Keratinocyte (primary cell): ENCODE measurements at regions not wholly inside any gene's neighbourhood (a gene's known extent, or its start where the extent isn't known, plus 50 kb on each side); places are given as distances from the start of the nearest gene placed in this dataset.

Experiments used
- DNase-seq: peaks from one replicate; pipeline ENCODE4 v3.0.0-alpha.2; 2011; ENCODE audit warnings: low read depth, missing footprints, low spot score
- FAIRE-seq: peaks from 2 replicates; lab custom pipeline; 2011; peaks lifted over from hg19 to GRCh38; lab: Jason Lieb, UNC
- H2AFZ ChIP-seq: 2 replicates; pipeline ENCODE4 v1.6.0; 2012; ENCODE audit warnings: low read length, control low read depth, inconsistent platforms; ENCODE audit not compliant: control insufficient read depth
- H3K27ac ChIP-seq: 2 replicates; pipeline ENCODE4 v1.5.1; 2011; ENCODE audit warnings: low read length; ENCODE audit not compliant: control insufficient read depth, insufficient read depth
- H3K27me3 ChIP-seq: 3 replicates; pipeline ENCODE4 v1.6.0; 2011; ENCODE audit warnings: low read length; ENCODE audit not compliant: control insufficient read depth, insufficient read depth; ENCODE audit errors: extremely low read depth
- H3K36me3 ChIP-seq, 2 experiments: 2 replicates in 1 of 2; 3 replicates in 1 of 2; pipeline ENCODE4 v1.5.1; 2011; ENCODE audit warnings: low read length in 2 of 2, mild to moderate bottlenecking in 1 of 2; ENCODE audit not compliant: control insufficient read depth in 2 of 2, insufficient read depth in 2 of 2; ENCODE audit errors: extremely low read depth in 1 of 2
- H3K4me1 ChIP-seq: 3 replicates; pipeline ENCODE4 v1.5.1; 2011; ENCODE audit warnings: low read length; ENCODE audit not compliant: control insufficient read depth, insufficient read depth; ENCODE audit errors: extremely low read depth
- H3K4me2 ChIP-seq: 3 replicates; pipeline ENCODE4 v1.6.0; 2011; ENCODE audit warnings: low read depth, low read length; ENCODE audit not compliant: control insufficient read depth, insufficient read depth; ENCODE audit errors: extremely low read depth
- H3K4me3 ChIP-seq, 3 experiments: fragments of 200-600 bp in 1 of 3; sonication (generic) in 1 of 3; 2 replicates in 2 of 3; 3 replicates in 1 of 3; pipeline ENCODE4 v1.5.1; 2011 to 2016; ENCODE audit warnings: low read length in 3 of 3, mild to moderate bottlenecking in 3 of 3, control low read depth in 2 of 3, inconsistent platforms in 1 of 3, low read depth in 1 of 3, mixed read lengths in 1 of 3, mixed run types in 1 of 3, moderate library complexity in 1 of 3; ENCODE audit not compliant: control insufficient read depth in 2 of 3, insufficient read depth in 2 of 3; ENCODE audit errors: extremely low read depth in 1 of 3
- H3K79me2 ChIP-seq: 2 replicates; pipeline ENCODE4 v1.6.0; 2012; ENCODE audit warnings: low read length; ENCODE audit not compliant: control insufficient read depth, insufficient read depth
- H3K9ac ChIP-seq: 3 replicates; pipeline ENCODE4 v1.6.0; 2011; ENCODE audit warnings: low read length; ENCODE audit not compliant: control insufficient read depth, insufficient read depth; ENCODE audit errors: extremely low read depth
- H3K9me1 ChIP-seq: 3 replicates; pipeline ENCODE4 v1.6.0; 2011; ENCODE audit warnings: low read length; ENCODE audit not compliant: control insufficient read depth, insufficient read depth; ENCODE audit errors: extremely low read depth
- H3K9me3 ChIP-seq: 2 replicates; pipeline ENCODE4 v1.5.1; 2012; ENCODE audit warnings: low read depth, low read length; ENCODE audit not compliant: control insufficient read depth
- H4K20me1 ChIP-seq: 3 replicates; pipeline ENCODE4 v1.6.0; 2011; ENCODE audit warnings: low read length; ENCODE audit not compliant: control insufficient read depth, insufficient read depth; ENCODE audit errors: extremely low read depth
- CTCF ChIP-seq, 3 experiments: IDR thresholded peaks in 1 of 3; conservative IDR thresholded peaks in 1 of 3; optimal IDR thresholded peaks in 1 of 3; 2 replicates in 2 of 3; 3 replicates in 1 of 3; pipeline versions ENCODE3 to v1.5.1; 2011; ENCODE audit warnings: low read length in 3 of 3, mild to moderate bottlenecking in 3 of 3, moderate library complexity in 2 of 3, control low read depth in 1 of 3, inconsistent platforms in 1 of 3; ENCODE audit not compliant: insufficient read depth in 2 of 3; ENCODE audit errors: extremely low read depth in 1 of 3
- EZH2 ChIP-seq: IDR thresholded peaks from one replicate; pipeline ENCODE4 v1.6.1; 2012; ENCODE audit warnings: inconsistent platforms, mild to moderate bottlenecking, low read length, moderate library complexity
- dilution Hi-C: fragments of 300-500 bp; cut with MboI; formaldehyde crosslinking; loops from one replicate; pipeline ENCODE4 v1.7.0; 2020; ENCODE audit warnings: low sequenced_read_pairs; ENCODE audit not compliant: extremely low pct_ligation_motif_present

DNA sequence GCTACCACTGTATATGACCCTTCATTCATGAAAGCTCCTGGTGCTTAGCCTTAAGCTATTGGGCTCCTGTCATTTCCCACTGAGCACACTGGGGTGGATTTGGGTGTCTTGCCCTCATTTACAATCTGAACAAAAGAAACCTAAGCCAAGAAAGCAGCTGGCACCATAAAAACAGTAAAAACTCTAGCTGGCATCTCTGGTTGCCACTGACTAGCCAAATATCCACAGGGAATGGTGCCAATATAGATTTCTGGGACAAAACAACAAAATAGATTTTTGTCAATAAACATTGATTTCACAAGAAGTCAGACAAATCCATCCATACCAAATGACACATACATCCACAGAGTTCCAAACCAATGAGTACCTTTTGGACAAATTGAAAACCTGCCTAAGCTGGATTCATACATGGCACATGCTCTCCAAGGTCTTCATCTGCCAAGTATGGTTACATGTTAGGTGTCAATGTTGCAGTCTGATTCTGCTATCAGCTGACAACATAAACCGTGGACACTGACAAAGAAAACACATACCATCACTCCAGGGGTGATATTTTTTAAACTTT is 1081.5 kb upstream of the ZEB2 start:
- no peak overlapping the region for H3K27ac ChIP-seq
- dilution Hi-C loops = no loop called here
- H3K4me1 ChIP-seq = no peaks in the 10 kb centered on the region
- no peak for TF ChIP-seq CTCF (optimal IDR thresholded peaks at IDR 0.05 in 1 of 3, IDR thresholded peaks at IDR 0.05 in 1 of 3, conservative IDR thresholded peaks at IDR 0.05 in 1 of 3; ENCODE audit: extremely low read depth in 1 of 3, insufficient read depth in 2 of 3, low read length in 3 of 3)
- TF ChIP-seq EZH2 = no peak
- H3K79me2 ChIP-seq = no peaks in the 10 kb centered on the region
- no peaks in the 10 kb centered on the region for H3K36me3 ChIP-seq
- no peaks in the 10 kb centered on the region for H3K9me3 ChIP-seq
- no peaks in the 10 kb centered on the region for H3K27me3 ChIP-seq
- H4K20me1 ChIP-seq = no peaks in the 10 kb centered on the region
- H3K4me3 ChIP-seq = no peak overlapping the region
- no peak for DNase-seq
- no peaks in the 10 kb centered on the region for H3K9me1 ChIP-seq
- H2AFZ ChIP-seq = no peak overlapping the region
- H3K9ac ChIP-seq = no peak overlapping the region
- no peak overlapping the region for H3K4me2 ChIP-seq
- FAIRE-seq = no peak

DNA sequence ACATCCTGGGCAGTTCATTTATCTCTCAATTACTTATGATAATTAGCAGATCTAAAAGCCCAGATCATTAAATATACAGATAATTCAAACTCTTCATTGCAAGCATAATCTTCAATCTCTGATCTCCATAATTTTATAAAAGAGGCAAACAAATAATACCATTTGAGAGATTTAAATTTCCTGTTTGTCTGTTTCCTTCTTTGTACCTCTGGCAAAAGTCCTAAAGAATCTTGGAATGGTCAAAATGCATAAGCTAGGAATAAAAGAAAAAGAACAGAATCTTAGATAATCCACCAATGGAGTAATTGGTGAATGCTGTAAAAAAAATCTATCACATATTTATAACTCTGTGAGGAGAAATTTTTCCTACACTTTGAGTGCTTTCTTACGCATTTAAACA is 1080.9 kb upstream of the ZEB2 start:
- FAIRE-seq (no peak), DNase-seq (no peak)
- no peaks in the 10 kb centered on the region for H3K4me1 ChIP-seq
- H3K36me3 ChIP-seq = no peaks in the 10 kb centered on the region
- H4K20me1 ChIP-seq = no peaks in the 10 kb centered on the region
- no peaks in the 10 kb centered on the region for H3K9me1 ChIP-seq
- no peak overlapping the region for H3K4me3 ChIP-seq
- no peak for TF ChIP-seq EZH2
- no peak for TF ChIP-seq CTCF (optimal IDR thresholded peaks at IDR 0.05 in 1 of 3, IDR thresholded peaks at IDR 0.05 in 1 of 3, conservative IDR thresholded peaks at IDR 0.05 in 1 of 3; ENCODE audit: extremely low read depth in 1 of 3, insufficient read depth in 2 of 3, low read length in 3 of 3)
- no peak overlapping the region for H2AFZ ChIP-seq
- no peak overlapping the region for H3K27ac ChIP-seq
- no peaks in the 10 kb centered on the region for H3K9me3 ChIP-seq
- H3K4me2 ChIP-seq = no peak overlapping the region
- H3K27me3 ChIP-seq = no peaks in the 10 kb centered on the region
- no peak overlapping the region for H3K9ac ChIP-seq
- H3K79me2 ChIP-seq = no peaks in the 10 kb centered on the region
- dilution Hi-C loops = no loop called here
